Esophagus squamous epithelium (tissue), 5 donors: ENCODE measurements at regions not wholly inside any gene's neighbourhood (a gene's known extent, or its start where the extent isn't known, plus 50 kb on each side); places are given as distances from the start of the nearest gene placed in this dataset.
A peak's percentile ranks its signal among the peaks of the same experiment; 100 is the strongest.

Experiments used
- DNase-seq: peaks from one replicate; lab custom pipeline; 2025; lab: John Stamatoyannopoulos, UW
- H3K27ac ChIP-seq, 4 donors: fragments of 200-600 bp; sonication (generic); one replicate each; pipeline ENCODE4 v1.5.1; 2016 to 2019; ENCODE audit warnings: mild to moderate bottlenecking in 1 of 4
- H3K27me3 ChIP-seq, 4 donors: fragments of 200-600 bp; sonication (generic); 1 replicate in 3 of 4; 2 replicates in 1 of 4; pipeline versions ENCODE4 v1.5.1 to v1.6.0; 2017 to 2021; ENCODE audit warnings: antibody characterized with exemption in 1 of 4
- H3K36me3 ChIP-seq, 3 donors: fragments of 200-600 bp; sonication (generic); one replicate each; pipeline ENCODE4 v1.5.1; 2016 to 2019
- H3K4me1 ChIP-seq, 3 donors: fragments of 200-600 bp; sonication (generic); one replicate each; pipeline ENCODE4 v1.5.1; 2017 to 2019
- H3K4me3 ChIP-seq, 4 donors: fragments of 200-600 bp; sonication (generic); 1 replicate in 3 of 4; 2 replicates in 1 of 4; pipeline ENCODE4 v1.5.1; 2016 to 2019; ENCODE audit warnings: mild to moderate bottlenecking in 2 of 4, moderate library complexity in 1 of 4
- H3K9me3 ChIP-seq, 3 donors: fragments of 200-600 bp; sonication (generic); one replicate each; pipeline ENCODE4 v1.5.1; 2016 to 2019
- POLR2A ChIP-seq, 4 donors: fragments of 450-650 bp; IDR thresholded peaks; one replicate each; pipeline ENCODE4 v1.6.1; 2017; ENCODE audit warnings: antibody characterized with exemption in 4 of 4, mild to moderate bottlenecking in 4 of 4, moderate library complexity in 3 of 4
- WGBS, 2 donors: methylation state at CpG; one replicate each; pipeline ENCODE4 v1.1.5; 2018; 5-methylcytosine and 5-hydroxymethylcytosine counted together
- intact Hi-C: fragments of 100-400 bp; cut with DNase I; formaldehyde crosslinking; loops from one replicate; pipeline ENCODE4 v1.15.0; 2022
- TF ChIP-seq, protein P1 (sequence below), 6 experiments: fragments of 450-650 bp in 4 of 6; fragments of 200-600 bp in 2 of 6; sonication (generic) in 2 of 6; IDR thresholded peaks; one replicate each; pipeline ENCODE4 v1.5.1; 2016 to 2019; ENCODE audit warnings: antibody characterized with exemption in 6 of 6, mild to moderate bottlenecking in 4 of 6, moderate library complexity in 4 of 6
- donor health status: DM: yes; HTN: yes; CAD: no.

DNA sequence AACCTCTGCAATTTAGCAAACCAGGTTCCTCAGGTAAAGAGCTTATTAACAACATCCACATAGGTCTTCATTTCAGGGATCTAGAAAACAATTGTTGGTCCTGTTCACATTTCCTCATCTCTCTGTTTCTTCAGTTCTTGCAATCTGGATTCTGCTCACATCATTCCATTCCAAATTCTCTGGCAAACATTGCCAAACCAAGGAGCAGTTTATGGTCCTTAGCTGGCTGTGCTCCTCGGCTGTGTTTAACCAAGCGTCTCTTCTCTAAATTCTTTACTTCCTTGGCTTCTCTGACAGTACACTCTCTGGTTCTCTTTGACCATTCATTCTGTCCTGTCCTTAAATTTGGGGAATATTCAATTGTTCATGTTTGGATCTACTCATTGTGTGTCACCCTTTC is 65.8 kb upstream of the RANBP3L start:
- no peak for DNase-seq
- TF ChIP-seq POLR2A (IDR thresholded peaks at IDR 0.05): no peak
- TF ChIP-seq, protein P1, sequence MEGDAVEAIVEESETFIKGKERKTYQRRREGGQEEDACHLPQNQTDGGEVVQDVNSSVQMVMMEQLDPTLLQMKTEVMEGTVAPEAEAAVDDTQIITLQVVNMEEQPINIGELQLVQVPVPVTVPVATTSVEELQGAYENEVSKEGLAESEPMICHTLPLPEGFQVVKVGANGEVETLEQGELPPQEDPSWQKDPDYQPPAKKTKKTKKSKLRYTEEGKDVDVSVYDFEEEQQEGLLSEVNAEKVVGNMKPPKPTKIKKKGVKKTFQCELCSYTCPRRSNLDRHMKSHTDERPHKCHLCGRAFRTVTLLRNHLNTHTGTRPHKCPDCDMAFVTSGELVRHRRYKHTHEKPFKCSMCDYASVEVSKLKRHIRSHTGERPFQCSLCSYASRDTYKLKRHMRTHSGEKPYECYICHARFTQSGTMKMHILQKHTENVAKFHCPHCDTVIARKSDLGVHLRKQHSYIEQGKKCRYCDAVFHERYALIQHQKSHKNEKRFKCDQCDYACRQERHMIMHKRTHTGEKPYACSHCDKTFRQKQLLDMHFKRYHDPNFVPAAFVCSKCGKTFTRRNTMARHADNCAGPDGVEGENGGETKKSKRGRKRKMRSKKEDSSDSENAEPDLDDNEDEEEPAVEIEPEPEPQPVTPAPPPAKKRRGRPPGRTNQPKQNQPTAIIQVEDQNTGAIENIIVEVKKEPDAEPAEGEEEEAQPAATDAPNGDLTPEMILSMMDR (IDR thresholded peaks at IDR 0.05): no peak
- intact Hi-C loops: no loop called here
- H3K9me3 ChIP-seq: no peaks in the 10 kb centered on the region
- H3K4me1 ChIP-seq: peaks cover 0 to 16% (median 10%) of the 10 kb centered on the region in 3 donors
- peak overlapping the region in 1 of 4 donors; percentile 17 for H3K27ac ChIP-seq
- H3K27me3 ChIP-seq: no peaks in the 10 kb centered on the region
- no peak overlapping the region for H3K4me3 ChIP-seq
- H3K36me3 ChIP-seq: no peaks in the 10 kb centered on the region
- 61 to 69% methylated on average over 2 of the region's 2 CpGs for WGBS, 2 donors

DNA sequence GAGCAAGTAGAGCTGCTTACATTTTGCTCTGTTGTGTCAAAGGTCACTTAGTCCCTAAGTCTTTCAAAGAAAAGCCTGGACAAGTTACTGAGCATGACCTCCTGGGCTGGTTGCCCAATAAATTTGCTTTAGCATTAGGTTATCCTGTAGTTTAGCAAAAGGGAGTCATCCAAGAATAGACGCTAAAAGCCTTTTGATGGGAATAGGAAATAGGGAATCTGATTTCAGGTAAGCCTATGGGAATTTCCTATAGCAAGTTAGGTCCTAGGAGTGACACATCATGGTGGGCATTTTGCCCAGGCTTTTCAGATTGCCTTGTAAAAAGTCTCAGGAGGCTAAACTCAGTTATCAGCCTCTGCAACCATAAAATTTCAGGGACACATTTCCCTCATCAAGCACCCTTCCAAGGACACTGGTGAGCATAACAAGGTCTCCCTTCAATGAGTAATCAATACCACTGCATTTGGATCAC is 67.6 kb upstream of the RANBP3L start:
- H3K4me1 ChIP-seq: peaks cover 13 to 30% (median 23%) of the 10 kb centered on the region in 3 donors
- WGBS, 2 donors: 27 to 30% methylated on average over 1 of the region's 1 CpG
- no peaks in the 10 kb centered on the region for H3K36me3 ChIP-seq
- intact Hi-C loops: no loop called here
- TF ChIP-seq, protein P1 (IDR thresholded peaks at IDR 0.05): no peak
- TF ChIP-seq POLR2A (IDR thresholded peaks at IDR 0.05): no peak
- no peak overlapping the region for H3K27ac ChIP-seq
- no peak overlapping the region for H3K4me3 ChIP-seq
- no peaks in the 10 kb centered on the region for H3K9me3 ChIP-seq
- H3K27me3 ChIP-seq: no peaks in the 10 kb centered on the region
- no peak for DNase-seq

DNA sequence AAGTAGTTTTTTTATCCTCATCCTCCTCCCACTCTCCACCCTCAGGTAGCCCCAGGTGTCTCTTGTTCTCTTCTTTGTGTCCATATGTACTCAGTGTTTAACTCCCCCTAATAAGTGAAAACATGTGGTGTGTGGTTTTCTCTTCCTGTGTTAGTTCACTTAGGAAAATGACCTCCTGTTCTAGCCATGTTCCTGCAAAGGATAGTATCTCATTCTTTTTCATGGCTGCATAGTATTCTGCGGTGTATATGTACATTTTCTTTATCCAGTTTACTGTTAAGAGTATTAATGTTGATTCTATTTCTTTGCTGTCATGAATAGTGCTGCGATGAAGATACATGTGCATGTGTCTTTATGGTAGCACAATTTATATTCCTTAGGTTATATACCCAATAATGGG is 68.4 kb upstream of the RANBP3L start:
- Histone ChIP-seq H3K36me3 (no peaks in the 10 kb centered on the region), H3K27me3 (no peaks in the 10 kb centered on the region), H3K4me1 (peaks cover 13 to 38% (median 27%) of the 10 kb centered on the region in 3 donors), H3K27ac (no peak overlapping the region), H3K4me3 (no peak overlapping the region), H3K9me3 (no peaks in the 10 kb centered on the region)
- no peak for DNase-seq
- 65 to 96% methylated on average over 2 of the region's 2 CpGs for WGBS, 2 donors
- TF ChIP-seq, protein P1 (IDR thresholded peaks at IDR 0.05): no peak
- no peak for TF ChIP-seq POLR2A (IDR thresholded peaks at IDR 0.05)
- intact Hi-C loops: no loop called here

DNA sequence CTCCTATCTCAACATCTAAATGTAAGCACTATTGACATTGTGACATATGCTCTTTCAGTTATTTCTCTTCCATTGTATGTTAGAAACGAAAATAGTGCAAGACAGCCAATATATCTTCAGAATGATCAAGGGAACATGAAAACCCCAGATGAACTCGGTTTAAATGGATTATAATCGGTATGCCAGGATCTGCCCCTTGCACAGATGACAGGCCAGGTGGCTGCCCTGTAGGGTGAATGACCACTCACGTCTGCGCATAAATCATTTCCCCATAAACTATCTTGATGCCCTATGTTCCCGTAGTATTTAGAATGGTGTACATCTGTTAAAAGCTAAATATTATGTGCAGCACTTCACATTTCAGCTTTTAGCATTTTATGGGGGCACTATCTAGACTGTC is 69.7 kb upstream of the RANBP3L start:
- intact Hi-C loops: no loop called here

DNA sequence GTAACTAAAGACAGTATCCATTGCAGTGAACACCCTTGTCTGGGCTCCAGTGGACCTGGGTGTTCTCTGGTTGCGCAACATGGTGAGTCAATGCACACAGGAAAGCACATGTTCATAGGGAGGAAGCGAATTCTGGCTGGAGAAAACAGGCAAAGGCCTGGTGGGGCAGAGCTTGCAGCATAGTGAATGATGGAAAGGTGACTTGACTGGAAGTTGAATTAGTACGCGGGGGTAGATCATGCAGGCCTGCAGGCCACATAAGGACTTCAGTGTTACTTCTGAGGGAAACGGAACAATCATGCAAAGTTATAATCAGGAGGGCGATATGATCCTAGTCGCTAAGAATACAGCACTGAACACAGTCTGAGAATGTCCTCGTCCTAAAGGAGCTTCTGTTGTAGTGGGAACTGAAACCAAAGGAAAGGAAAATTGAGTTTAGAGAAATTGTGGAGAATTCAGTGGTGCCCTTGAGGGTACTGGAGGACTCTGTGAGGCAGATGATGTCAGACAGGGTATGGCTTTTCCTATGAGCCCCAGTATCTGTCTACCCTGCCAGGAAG is 71.9 kb upstream of the RANBP3L start:
- Histone ChIP-seq H3K27me3 (no peaks in the 10 kb centered on the region), H3K4me3 (no peak overlapping the region), H3K27ac (peak overlapping the region; percentile 32 to 71 (median 57)), H3K36me3 (no peaks in the 10 kb centered on the region), H3K4me1 (peaks cover 13 to 28% (median 21%) of the 10 kb centered on the region in 3 donors), H3K9me3 (no peaks in the 10 kb centered on the region)
- intact Hi-C loops: no loop called here
- TF ChIP-seq POLR2A (IDR thresholded peaks at IDR 0.05): no peak
- TF ChIP-seq, protein P1 (IDR thresholded peaks at IDR 0.05): no peak
- DNase-seq: no peak
- 37 to 39% methylated on average over 8 of the region's 8 CpGs for WGBS, 2 donors

More for the DNA sequence above, 69.7 kb upstream of the RANBP3L start:
- no peaks in the 10 kb centered on the region for H3K9me3 ChIP-seq
- H3K27me3 ChIP-seq: no peaks in the 10 kb centered on the region
- H3K36me3 ChIP-seq: no peaks in the 10 kb centered on the region
- no peak overlapping the region for H3K27ac ChIP-seq
- TF ChIP-seq, protein P1 (IDR thresholded peaks at IDR 0.05): no peak
- TF ChIP-seq POLR2A (IDR thresholded peaks at IDR 0.05): no peak
- DNase-seq: no peak
- no peak overlapping the region for H3K4me3 ChIP-seq
- H3K4me1 ChIP-seq: peaks cover 13 to 38% (median 27%) of the 10 kb centered on the region in 3 donors
- 42 to 83% methylated on average over 4 to 6 of the region's 6 CpGs for WGBS, 2 donors
